HL-60 (cell line): ENCODE measurements at regions not wholly inside any gene's neighbourhood (a gene's known extent, or its start where the extent isn't known, plus 50 kb on each side); places are given as distances from the start of the nearest gene placed in this dataset.

Experiments used
- DNase-seq, 2 experiments: peaks; one replicate each; pipeline ENCODE4 v3.0.0-alpha.2; 2010 to 2020; ENCODE audit warnings: low read depth in 1 of 2, low spot score in 1 of 2
- H3K27ac ChIP-seq: fragments of 250-450 bp; sonication (Bioruptor Pico); replicated peaks from 2 replicates; pipeline ENCODE4 v1.5.1; 2020; ENCODE audit warnings: mild to moderate bottlenecking, moderate library complexity
- H3K27me3 ChIP-seq: fragments of 250-450 bp; sonication (Bioruptor Pico); 2 replicates; pipeline ENCODE4 v1.5.1; 2021; ENCODE audit warnings: mild to moderate bottlenecking, moderate library complexity; ENCODE audit not compliant: insufficient read depth, poor library complexity, severe bottlenecking
- H3K4me3 ChIP-seq: replicated peaks from 2 replicates; pipeline ENCODE4 v1.5.1; 2011; ENCODE audit warnings: mild to moderate bottlenecking, control low read depth, low read length; ENCODE audit not compliant: insufficient read depth
- GABPA ChIP-seq: IDR thresholded peaks from 2 replicates; pipeline ENCODE4 v1.6.1; 2012; ENCODE audit warnings: low read depth
- POLR2AphosphoS5 ChIP-seq: IDR thresholded peaks from 2 replicates; pipeline ENCODE4 v1.6.1; 2012; ENCODE audit warnings: low read depth
- SPI1 ChIP-seq: IDR thresholded peaks from 2 replicates; pipeline ENCODE4 v1.6.1; 2012; ENCODE audit warnings: low read depth, mild to moderate bottlenecking, borderline replicate concordance
- TF ChIP-seq, protein P1 (sequence below): IDR thresholded peaks from 2 replicates; pipeline ENCODE4 v1.6.1; 2012; ENCODE audit warnings: low read depth; ENCODE audit not compliant: insufficient replicate concordance
- TF ChIP-seq, protein P2 (sequence below): IDR thresholded peaks from one replicate; pipeline ENCODE4 v1.5.1; 2011; ENCODE audit warnings: low read length, control low read depth, inconsistent platforms; ENCODE audit not compliant: insufficient read depth

DNA sequence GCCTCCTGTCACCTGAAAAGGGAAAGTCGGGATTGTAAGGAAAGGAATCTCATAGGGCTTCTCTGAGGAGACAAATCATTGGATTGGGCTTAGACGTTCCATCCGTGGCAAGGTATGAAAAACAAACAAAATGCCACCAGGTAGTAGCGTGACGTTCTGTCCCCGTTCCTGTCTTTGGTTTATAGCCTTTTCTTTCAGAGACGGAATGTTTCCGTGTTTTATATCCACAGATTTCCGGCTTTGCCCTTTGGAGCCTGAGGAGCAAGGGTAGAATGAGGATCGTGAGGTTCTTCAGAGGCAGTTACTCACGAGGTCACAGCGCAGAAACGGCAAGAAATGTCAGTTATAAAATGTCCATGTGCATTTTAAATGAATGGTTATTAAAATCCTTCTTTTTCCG lies 118.3 kb downstream of the TMEM18 start:
- Histone ChIP-seq H3K27me3 (no peaks in the 10 kb centered on the region), H3K4me3 (no peak overlapping the region), H3K27ac (no peak overlapping the region)
- no peak for DNase-seq
- no peak for TF ChIP-seq GABPA
- no peak for TF ChIP-seq POLR2AphosphoS5
- TF ChIP-seq, protein P1, sequence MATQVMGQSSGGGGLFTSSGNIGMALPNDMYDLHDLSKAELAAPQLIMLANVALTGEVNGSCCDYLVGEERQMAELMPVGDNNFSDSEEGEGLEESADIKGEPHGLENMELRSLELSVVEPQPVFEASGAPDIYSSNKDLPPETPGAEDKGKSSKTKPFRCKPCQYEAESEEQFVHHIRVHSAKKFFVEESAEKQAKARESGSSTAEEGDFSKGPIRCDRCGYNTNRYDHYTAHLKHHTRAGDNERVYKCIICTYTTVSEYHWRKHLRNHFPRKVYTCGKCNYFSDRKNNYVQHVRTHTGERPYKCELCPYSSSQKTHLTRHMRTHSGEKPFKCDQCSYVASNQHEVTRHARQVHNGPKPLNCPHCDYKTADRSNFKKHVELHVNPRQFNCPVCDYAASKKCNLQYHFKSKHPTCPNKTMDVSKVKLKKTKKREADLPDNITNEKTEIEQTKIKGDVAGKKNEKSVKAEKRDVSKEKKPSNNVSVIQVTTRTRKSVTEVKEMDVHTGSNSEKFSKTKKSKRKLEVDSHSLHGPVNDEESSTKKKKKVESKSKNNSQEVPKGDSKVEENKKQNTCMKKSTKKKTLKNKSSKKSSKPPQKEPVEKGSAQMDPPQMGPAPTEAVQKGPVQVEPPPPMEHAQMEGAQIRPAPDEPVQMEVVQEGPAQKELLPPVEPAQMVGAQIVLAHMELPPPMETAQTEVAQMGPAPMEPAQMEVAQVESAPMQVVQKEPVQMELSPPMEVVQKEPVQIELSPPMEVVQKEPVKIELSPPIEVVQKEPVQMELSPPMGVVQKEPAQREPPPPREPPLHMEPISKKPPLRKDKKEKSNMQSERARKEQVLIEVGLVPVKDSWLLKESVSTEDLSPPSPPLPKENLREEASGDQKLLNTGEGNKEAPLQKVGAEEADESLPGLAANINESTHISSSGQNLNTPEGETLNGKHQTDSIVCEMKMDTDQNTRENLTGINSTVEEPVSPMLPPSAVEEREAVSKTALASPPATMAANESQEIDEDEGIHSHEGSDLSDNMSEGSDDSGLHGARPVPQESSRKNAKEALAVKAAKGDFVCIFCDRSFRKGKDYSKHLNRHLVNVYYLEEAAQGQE = no peak
- TF ChIP-seq SPI1 = no peak
- TF ChIP-seq, protein P2, sequence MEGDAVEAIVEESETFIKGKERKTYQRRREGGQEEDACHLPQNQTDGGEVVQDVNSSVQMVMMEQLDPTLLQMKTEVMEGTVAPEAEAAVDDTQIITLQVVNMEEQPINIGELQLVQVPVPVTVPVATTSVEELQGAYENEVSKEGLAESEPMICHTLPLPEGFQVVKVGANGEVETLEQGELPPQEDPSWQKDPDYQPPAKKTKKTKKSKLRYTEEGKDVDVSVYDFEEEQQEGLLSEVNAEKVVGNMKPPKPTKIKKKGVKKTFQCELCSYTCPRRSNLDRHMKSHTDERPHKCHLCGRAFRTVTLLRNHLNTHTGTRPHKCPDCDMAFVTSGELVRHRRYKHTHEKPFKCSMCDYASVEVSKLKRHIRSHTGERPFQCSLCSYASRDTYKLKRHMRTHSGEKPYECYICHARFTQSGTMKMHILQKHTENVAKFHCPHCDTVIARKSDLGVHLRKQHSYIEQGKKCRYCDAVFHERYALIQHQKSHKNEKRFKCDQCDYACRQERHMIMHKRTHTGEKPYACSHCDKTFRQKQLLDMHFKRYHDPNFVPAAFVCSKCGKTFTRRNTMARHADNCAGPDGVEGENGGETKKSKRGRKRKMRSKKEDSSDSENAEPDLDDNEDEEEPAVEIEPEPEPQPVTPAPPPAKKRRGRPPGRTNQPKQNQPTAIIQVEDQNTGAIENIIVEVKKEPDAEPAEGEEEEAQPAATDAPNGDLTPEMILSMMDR = no peak

DNA sequence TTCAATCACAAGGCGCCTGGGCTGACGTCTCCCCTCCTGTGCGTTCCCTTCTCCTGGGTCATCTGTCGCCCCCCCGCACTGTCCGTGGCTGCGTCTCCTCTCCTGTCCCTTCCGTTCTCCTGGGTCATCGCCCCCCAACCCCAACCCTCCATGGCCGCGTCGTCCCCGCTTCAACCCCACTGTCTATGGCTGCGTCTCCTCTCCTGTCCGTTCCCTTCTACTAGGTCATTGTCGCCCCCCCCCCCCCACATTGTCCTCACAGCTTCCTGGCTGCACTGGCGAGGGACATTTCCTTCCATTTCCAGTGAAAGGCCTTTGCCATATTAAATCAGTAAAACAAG lies 118.9 kb downstream of the TMEM18 start:
- Histone ChIP-seq H3K27me3 (no peaks in the 10 kb centered on the region), H3K4me3 (no peak overlapping the region), H3K27ac (no peak overlapping the region)
- TF ChIP-seq, protein P2 = no peak
- no peak for TF ChIP-seq POLR2AphosphoS5
- no peak for TF ChIP-seq SPI1
- TF ChIP-seq, protein P1 = no peak
- TF ChIP-seq GABPA = no peak
- DNase-seq = no peak

DNA sequence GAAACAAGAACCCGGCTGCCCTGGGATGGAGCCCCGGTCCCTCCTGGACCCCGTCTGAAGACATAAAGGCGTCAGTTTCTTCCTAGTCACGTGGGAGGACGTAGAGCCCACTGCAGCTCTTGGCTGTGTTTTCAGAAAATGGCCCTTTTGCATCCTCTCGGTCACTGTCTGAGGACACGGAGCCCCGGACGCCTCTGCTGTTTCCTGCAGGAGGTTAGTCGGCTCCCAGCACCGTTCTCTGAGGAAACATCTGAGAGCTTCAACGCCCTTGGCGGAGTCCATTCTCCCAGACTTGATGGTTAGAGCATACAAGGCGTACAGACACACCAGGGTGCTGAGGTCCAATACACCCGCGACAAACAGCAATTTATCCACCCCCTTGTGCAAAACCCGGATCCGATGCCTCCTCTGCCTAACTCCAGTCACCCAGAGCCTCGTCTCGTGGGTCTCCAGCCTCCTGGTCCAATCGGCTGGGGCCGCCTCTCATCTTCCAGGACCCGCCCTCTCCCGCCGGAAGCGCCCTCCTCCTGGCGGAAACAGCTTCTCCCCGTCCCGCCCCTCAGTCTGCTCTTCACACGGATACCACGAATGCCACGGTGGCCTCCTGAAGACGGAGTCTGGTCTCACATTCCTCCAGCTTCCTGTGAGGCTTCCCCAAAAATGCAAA lies 119.4 kb downstream of the TMEM18 start:
- H3K4me3 ChIP-seq = no peak overlapping the region
- H3K27ac ChIP-seq = no peak overlapping the region
- TF ChIP-seq SPI1 (no peak), GABPA (peak; percentile 56; the same call in 1 of the 2 replicates)
- TF ChIP-seq, protein P1 = no peak
- no peaks in the 10 kb centered on the region for H3K27me3 ChIP-seq
- no peak for DNase-seq
